HEK293 (cell line): ENCODE measurements at regions not wholly inside any gene's neighbourhood (a gene's known extent, or its start where the extent isn't known, plus 50 kb on each side); places are given as distances from the start of the nearest gene placed in this dataset.

Source experiments
- CTCF ChIP-seq: fragments of 450-650 bp; formaldehyde crosslinking; IDR thresholded peaks from 2 replicates; pipeline ENCODE4 v1.5.1; 2016; ENCODE audit warnings: missing biosample characterization, missing genetic modification characterization
- ZNF629 ChIP-seq: fragments of 450-650 bp; formaldehyde crosslinking; IDR thresholded peaks from 2 replicates; pipeline ENCODE4 v1.5.1; 2017; ENCODE audit warnings: missing biosample characterization, missing genetic modification characterization

GRCh38 chr2:126356631-126357030 lies 299.3 kb upstream of the GYPC start:
- TF ChIP-seq ZNF629 (tag by site-specific recombination), result no peak
- TF ChIP-seq CTCF (tag by site-specific recombination), result no peak
